ENCODE measurements at regions not wholly inside any gene's neighbourhood (a gene's known extent, or its start where the extent isn't known, plus 50 kb on each side); places are given as distances from the start of the nearest gene placed in this dataset.
"Not testable (repeated sequence)": the region's sequence is repeated elsewhere in the genome, so short reads cannot be mapped to it uniquely, and the experiment has no call there.

DNA sequence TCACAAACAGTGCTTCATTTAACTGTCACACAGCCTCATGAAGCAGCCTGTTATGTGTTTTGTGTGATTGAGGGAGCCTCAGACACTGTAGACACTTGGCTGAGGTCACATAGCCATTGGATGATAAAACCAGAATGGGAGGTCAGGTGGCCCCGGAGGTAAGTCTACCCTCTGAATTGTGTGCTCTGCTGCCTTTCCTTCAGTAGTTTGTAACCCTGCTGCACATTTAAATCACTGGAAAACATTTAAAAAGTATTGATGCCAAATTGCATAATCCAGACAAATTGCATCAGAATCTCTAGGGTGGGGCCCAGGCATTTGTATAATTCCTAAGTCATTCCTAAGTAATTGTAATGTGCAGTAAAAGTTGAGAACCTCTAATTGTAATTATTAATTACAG is 85.2 kb upstream of the ECI2 start:
- H3K4me1 Mint-ChIP-seq (ENCODE audit: low read depth), result no peaks in the 10 kb centered on the region
- TF ChIP-seq, protein P1, sequence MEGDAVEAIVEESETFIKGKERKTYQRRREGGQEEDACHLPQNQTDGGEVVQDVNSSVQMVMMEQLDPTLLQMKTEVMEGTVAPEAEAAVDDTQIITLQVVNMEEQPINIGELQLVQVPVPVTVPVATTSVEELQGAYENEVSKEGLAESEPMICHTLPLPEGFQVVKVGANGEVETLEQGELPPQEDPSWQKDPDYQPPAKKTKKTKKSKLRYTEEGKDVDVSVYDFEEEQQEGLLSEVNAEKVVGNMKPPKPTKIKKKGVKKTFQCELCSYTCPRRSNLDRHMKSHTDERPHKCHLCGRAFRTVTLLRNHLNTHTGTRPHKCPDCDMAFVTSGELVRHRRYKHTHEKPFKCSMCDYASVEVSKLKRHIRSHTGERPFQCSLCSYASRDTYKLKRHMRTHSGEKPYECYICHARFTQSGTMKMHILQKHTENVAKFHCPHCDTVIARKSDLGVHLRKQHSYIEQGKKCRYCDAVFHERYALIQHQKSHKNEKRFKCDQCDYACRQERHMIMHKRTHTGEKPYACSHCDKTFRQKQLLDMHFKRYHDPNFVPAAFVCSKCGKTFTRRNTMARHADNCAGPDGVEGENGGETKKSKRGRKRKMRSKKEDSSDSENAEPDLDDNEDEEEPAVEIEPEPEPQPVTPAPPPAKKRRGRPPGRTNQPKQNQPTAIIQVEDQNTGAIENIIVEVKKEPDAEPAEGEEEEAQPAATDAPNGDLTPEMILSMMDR (IDR thresholded peaks at IDR 0.05), result no peak
- ATAC-seq (no peak), DNase-seq (no peak)
- ChIA-PET CTCF (no interaction called here), POLR2A (no interaction called here)
- H3K27ac Mint-ChIP-seq, result no peak overlapping the region
- H3K36me3 Mint-ChIP-seq (ENCODE audit: low read depth), result no peaks in the 10 kb centered on the region
- H3K27me3 Mint-ChIP-seq, result peaks cover 14% of the 10 kb centered on the region
- intact Hi-C loops (cut with micrococcal nuclease), result no loop called here
- H3K9me3 Mint-ChIP-seq, result no peaks in the 10 kb centered on the region
- H3K4me3 Mint-ChIP-seq, result no peak overlapping the region

DNA sequence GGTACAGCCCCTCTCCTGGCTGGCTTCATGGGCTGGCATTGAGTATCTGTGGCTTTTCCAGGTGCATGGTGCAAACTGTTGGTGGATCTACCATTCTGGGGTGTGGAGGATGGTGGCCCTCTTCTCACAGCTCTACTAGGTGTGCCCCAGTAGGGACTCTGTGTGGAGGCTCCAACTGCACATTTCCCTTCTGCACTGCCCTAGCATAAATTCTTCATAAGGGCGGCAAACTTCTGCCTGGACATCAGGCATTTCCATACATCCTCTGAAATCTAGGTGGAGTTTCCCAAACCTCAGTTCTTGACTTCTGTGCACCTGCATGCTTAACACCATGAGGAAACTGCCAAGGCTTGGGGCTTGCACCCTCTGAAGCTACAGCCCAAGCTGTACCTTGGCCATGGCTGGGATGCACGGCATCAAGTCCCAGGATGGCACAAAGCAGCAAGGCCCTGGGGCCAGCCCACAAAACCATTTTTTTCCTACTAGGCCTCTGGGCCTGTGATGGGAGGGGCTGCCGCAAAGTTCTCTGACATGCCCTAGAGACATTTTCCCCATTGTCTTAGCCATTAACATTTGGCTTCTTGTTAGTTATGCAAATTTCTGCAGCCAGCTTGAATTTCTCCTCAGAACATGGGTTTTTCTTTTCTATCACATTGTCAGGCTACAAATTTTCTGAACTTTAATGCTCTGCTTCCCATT is 83.4 kb upstream of the ECI2 start:
- H3K27ac Mint-ChIP-seq; DNase-seq; H3K27me3 Mint-ChIP-seq; CTCF ChIA-PET; ATAC-seq; H3K4me1 Mint-ChIP-seq (ENCODE audit: low read depth); H3K4me3 Mint-ChIP-seq; intact Hi-C loops (cut with micrococcal nuclease); H3K36me3 Mint-ChIP-seq (ENCODE audit: low read depth); H3K9me3 Mint-ChIP-seq; POLR2A ChIA-PET: not testable (repeated sequence)

DNA sequence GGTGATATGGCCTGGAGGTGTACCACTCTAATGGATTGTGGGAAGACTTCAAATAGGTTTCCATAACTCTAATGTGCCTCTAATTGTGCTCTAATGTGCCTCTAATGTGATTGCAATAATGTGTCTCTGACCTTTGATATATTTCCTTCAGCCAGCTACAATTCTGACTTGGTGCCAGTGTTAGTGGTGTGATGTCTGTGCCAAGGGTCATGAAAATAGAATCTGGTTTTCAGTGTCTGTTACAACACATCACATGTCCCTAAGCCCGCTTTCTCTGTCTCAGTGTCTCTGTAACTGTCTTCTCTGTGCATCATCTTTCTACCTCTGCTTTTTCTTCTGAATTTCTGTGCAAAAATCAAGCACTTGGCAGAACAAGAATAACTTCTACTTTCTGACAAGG is 77.2 kb upstream of the ECI2 start:
- Mint-ChIP-seq H3K4me1 (ENCODE audit: low read depth) (peaks cover 4% of the 10 kb centered on the region), H3K36me3 (ENCODE audit: low read depth) (no peaks in the 10 kb centered on the region), H3K27ac (no peak overlapping the region), H3K27me3 (peaks cover 7% of the 10 kb centered on the region), H3K4me3 (no peak overlapping the region), H3K9me3 (peaks cover 8% of the 10 kb centered on the region)
- ChIA-PET CTCF (no interaction called here), POLR2A (no interaction called here)
- ATAC-seq, result no peak
- TF ChIP-seq, protein P1 (IDR thresholded peaks at IDR 0.05), result no peak
- no peak for DNase-seq
- intact Hi-C loops (cut with micrococcal nuclease), result no loop called here

DNA sequence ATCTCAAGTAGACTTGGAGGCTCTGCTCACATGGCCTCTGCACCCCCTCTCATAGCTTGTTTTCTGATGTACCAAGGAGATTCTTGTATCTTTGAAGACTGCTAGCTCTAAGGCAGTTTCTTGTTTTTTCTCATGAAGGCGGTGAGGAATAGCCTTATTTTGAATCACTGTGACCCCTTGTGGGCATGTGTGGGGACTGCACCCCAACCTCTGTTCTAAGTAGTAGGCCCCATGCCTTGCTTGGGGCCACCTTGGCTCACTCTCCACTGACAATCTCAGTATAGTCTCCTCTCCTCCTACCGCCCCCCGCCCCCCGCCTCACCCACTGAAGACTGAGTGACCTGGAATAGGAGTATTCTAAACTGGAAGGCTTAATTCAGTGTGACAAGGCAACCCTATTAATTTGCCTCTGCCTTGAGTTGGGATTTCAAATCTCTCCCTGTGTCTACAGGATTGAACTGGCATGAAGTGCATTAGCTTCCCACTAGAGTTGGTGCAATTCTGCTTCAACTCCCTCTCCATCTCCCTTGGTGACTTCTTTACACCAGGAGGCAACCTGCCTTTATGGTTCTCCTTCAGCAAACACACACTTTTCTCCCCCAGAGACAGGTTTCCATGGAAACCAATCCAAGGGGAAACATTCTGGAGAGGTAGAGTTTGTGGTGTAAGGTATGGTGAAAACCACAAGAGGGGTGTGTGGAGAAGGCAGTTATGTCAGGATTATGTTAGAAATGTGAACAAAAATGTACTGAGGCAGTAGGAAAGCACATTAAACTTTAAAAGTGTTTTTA is 75.4 kb upstream of the ECI2 start:
- POLR2A ChIA-PET, result no interaction called here

DNA sequence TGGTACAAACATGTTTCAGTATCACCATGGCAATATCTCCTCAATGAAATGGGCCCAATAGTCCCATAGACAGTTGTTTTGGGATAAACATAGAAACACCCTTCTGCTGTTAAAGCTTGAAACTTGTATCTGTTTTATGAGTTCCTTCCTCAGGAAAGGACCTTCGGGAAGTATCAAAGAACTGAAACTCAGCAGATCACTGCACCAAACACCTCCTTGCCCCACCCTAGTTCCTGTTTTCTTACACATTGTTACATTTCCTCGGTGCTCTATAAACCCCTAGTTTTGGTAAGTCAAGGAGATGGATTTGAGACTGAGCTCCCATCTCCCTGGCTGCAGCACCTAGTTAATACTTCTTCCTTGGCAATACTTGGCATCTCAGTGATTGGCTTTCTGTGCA is 73.8 kb upstream of the ECI2 start:
- peaks cover 16% of the 10 kb centered on the region for H3K27me3 Mint-ChIP-seq
- peaks cover 11% of the 10 kb centered on the region for H3K9me3 Mint-ChIP-seq
- peaks cover 4% of the 10 kb centered on the region for H3K4me1 Mint-ChIP-seq (ENCODE audit: low read depth)
- no peak for DNase-seq
- intact Hi-C loops (cut with micrococcal nuclease), result no loop called here
- ATAC-seq, result no peak
- POLR2A ChIA-PET, result no interaction called here
- peaks cover 3% of the 10 kb centered on the region for H3K36me3 Mint-ChIP-seq (ENCODE audit: low read depth)
- CTCF ChIA-PET, result interaction anchor here (1.2 to 2.1 kb wide), 3 partner anchors 14 to 466 kb away, joined by 3 to 15 read pairs (median 3); no protein-coding TSS in a partner anchor
- TF ChIP-seq, protein P1 (IDR thresholded peaks at IDR 0.05), result no peak
- H3K4me3 Mint-ChIP-seq, result no peak overlapping the region
- no peak overlapping the region for H3K27ac Mint-ChIP-seq

More for the DNA sequence above, 75.4 kb upstream of the ECI2 start:
- peaks cover 13% of the 10 kb centered on the region for H3K27me3 Mint-ChIP-seq
- intact Hi-C loops (cut with micrococcal nuclease), result no loop called here
- ATAC-seq (peak; percentile 83), DNase-seq (peak; percentile 81)
- peaks cover 4% of the 10 kb centered on the region for H3K4me1 Mint-ChIP-seq (ENCODE audit: low read depth)
- TF ChIP-seq, protein P1 (IDR thresholded peaks at IDR 0.05), result peak; percentile 56
- H3K4me3 Mint-ChIP-seq, result no peak overlapping the region
- H3K36me3 Mint-ChIP-seq (ENCODE audit: low read depth), result no peaks in the 10 kb centered on the region
- no peak overlapping the region for H3K27ac Mint-ChIP-seq
- H3K9me3 Mint-ChIP-seq, result peaks cover 8% of the 10 kb centered on the region
- CTCF ChIA-PET, result interaction anchor here (0.6 to 2.1 kb wide), 26 partner anchors 12 to 820 kb away, joined by 3 to 15 read pairs (median 3); no protein-coding TSS in a partner anchor

Measured in activated CD8-positive, alpha-beta T cell treated with anti-CD3 and anti-CD28 coated beads for 36 hours (primary cell).